ENCODE measurements at regions not wholly inside any gene's neighbourhood (a gene's known extent, or its start where the extent isn't known, plus 50 kb on each side); places are given as distances from the start of the nearest gene placed in this dataset.

GRCh38 chr10:3881622-3882021 is 96.6 kb upstream of the KLF6 start:
- TF ChIP-seq EZH2phosphoT487 (conservative IDR thresholded peaks at IDR 0.05; ENCODE audit: low read length) (no peak), CTCF (IDR thresholded peaks at IDR 0.05; ENCODE audit: insufficient read depth, low read length, poor library complexity, severe bottlenecking) (no peak)
